Stimulated activated CD8-positive, alpha-beta memory T cell treated with anti-CD3 and anti-CD28 coated beads, Interleukin-7, amount 100 ng/mL, for 48 hours (primary cell): ENCODE measurements at regions not wholly inside any gene's neighbourhood (a gene's known extent, or its start where the extent isn't known, plus 50 kb on each side); places are given as distances from the start of the nearest gene placed in this dataset.
"Not testable (repeated sequence)": the region's sequence is repeated elsewhere in the genome, so short reads cannot be mapped to it uniquely, and the experiment has no call there.

Experiments used
- DNase-seq, 2 donors: peaks; one replicate each; pipeline ENCODE4 v3.0.0-alpha.2; 2020; ENCODE audit warnings: low read depth in 1 of 2; ENCODE audit errors: extremely low read depth in 1 of 2

GRCh38 chr14:105771261-105772226, 245.2 kb downstream of the TMEM121 start:
- DNase-seq = not testable (repeated sequence)

GRCh38 chr14:105772710-105773250, 246.4 kb downstream of the TMEM121 start:
- not testable (repeated sequence) for DNase-seq

- no peak for DNase-seq
Measured at GRCh38 chr14:105773584-105773983, 247.2 kb downstream of the TMEM121 start.

GRCh38 chr14:105774001-105774400, 247.6 kb downstream of the TMEM121 start:
- no peak for DNase-seq

- DNase-seq = not testable (repeated sequence)
Measured at GRCh38 chr14:105774585-105775348, 248.4 kb downstream of the TMEM121 start.

- not testable (repeated sequence) for DNase-seq
Measured at GRCh38 chr14:105775349-105775923, 249.1 kb downstream of the TMEM121 start.

- not testable (repeated sequence) for DNase-seq
Measured at GRCh38 chr14:105776112-105776511, 249.7 kb downstream of the TMEM121 start.

- DNase-seq = no peak
Measured at GRCh38 chr14:105776924-105777323, 250.5 kb downstream of the TMEM121 start.

GRCh38 chr14:105783707-105784106, 257.3 kb downstream of the TMEM121 start:
- no peak for DNase-seq

- no peak for DNase-seq
Measured at GRCh38 chr14:105793836-105794235, 267.5 kb downstream of the TMEM121 start.

- no peak for DNase-seq
Measured at GRCh38 chr14:105797546-105797945, 271.2 kb downstream of the TMEM121 start.

- DNase-seq = no peak
Measured at GRCh38 chr14:105805701-105806100, 279.3 kb downstream of the TMEM121 start.

GRCh38 chr14:105806568-105806967, 280.2 kb downstream of the TMEM121 start:
- no peak for DNase-seq

GRCh38 chr14:105817971-105818711, 291.8 kb downstream of the TMEM121 start:
- DNase-seq = no peak

- DNase-seq = no peak
Measured at GRCh38 chr14:105818712-105819005, 292.3 kb downstream of the TMEM121 start.

- DNase-seq = no peak
Measured at GRCh38 chr14:105830171-105830570, 303.8 kb downstream of the TMEM121 start.

GRCh38 chr14:105836160-105836559, 309.8 kb downstream of the TMEM121 start:
- no peak for DNase-seq

GRCh38 chr14:105836730-105837129, 310.3 kb downstream of the TMEM121 start:
- no peak for DNase-seq

- DNase-seq = no peak
Measured at GRCh38 chr14:105837349-105838063, 311.1 kb downstream of the TMEM121 start.

GRCh38 chr14:105838107-105838506, 311.7 kb downstream of the TMEM121 start:
- no peak for DNase-seq
